GM21737 (cell line): ENCODE measurements at regions not wholly inside any gene's neighbourhood (a gene's known extent, or its start where the extent isn't known, plus 50 kb on each side); places are given as distances from the start of the nearest gene placed in this dataset.
A peak's percentile ranks its signal among the peaks of the same experiment; 100 is the strongest.
"Not testable (repeated sequence)": the region's sequence is repeated elsewhere in the genome, so short reads cannot be mapped to it uniquely, and the experiment has no call there.

Source experiments
- ATAC-seq: cut with Tn5 transposase; IDR thresholded peaks from one replicate; pipeline ENCODE4 v1.9.1; 2021; ENCODE audit warnings: mild to moderate bottlenecking, moderate library complexity; ENCODE audit not compliant: unreplicated experiment

DNA sequence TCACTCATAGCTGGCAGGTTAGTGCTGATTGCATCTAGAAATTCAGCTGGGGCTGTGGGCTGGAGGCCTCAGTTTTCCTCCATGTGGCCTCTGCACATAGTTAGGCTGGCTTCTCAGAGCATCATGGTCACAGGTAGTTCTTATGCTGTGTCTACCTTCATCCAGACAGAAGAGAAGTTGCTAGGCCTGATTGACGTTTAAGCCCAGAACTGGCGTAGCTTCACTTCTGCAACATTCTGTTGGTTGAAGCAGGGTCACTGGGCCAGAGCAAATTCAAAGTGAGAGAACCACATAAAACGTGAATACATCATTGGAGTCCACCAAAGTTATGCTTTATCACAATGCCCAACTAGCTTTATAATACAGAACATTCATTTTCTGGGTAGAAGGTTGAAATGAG lies 116.0 kb downstream of the SPP2 start:
- no peak for ATAC-seq

DNA sequence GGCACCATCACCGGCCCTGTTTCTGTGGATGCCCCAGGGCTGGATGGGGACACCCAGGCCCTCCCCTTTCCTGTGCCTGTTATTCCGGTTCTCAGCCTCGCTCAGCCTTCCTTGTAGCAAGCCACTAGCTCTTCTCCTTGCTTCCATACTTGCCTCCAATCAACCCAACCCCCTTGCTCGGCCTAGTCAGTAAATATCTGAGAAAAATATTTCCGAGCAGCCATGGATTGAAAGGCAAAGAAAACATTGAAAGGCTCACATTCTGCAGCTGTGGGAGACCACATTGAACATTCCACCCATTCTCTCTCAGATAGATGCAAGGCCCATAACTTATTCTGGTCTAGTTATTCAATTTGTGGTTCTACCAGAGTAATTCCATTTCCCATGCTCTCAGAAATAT lies 114.9 kb downstream of the SPP2 start:
- ATAC-seq, result no peak

DNA sequence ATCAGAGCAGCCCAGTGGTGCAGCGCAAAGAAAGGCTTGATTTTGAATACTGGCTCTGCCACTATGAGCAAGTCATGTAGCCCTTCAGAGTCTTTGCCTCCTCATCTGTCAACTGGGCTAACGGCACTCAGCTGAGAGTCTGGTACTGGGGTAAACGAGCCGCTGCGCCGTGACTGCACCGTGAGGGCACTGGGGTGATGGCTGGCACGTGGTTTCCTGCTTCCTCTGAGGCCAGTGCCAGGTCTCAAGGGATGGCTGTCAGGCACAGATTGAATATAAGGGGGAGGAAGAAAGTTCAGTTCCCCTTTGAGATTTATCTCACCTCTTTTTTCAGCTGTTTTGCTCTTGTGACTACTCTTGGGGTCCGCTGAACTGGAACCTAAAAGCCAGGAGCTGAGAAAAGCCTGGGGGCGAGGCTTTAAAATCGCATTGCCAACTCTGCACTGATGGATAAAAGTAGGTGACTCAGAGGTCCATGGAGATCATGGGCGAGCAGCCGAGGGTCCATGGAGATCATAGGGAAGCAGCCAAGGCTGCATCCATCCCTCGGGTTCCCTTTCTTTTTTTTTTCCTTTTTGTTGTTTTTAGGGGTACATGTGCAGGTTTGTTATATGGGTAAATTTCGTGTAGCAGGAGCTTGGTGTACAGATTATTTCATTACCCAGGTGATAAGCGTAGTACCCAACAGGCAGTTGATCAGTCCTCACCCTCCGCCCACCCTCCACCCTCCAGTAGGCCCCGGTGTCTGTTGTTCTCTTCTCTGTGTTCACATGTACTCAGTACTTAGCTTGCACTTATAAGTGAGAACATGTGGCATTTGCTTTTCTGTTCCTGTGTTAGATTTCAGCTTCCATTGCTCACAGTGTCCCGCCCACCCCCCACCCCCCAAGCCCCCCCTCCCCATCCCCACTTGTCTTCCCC lies 114.3 kb downstream of the SPP2 start:
- ATAC-seq, result peak; percentile 59

DNA sequence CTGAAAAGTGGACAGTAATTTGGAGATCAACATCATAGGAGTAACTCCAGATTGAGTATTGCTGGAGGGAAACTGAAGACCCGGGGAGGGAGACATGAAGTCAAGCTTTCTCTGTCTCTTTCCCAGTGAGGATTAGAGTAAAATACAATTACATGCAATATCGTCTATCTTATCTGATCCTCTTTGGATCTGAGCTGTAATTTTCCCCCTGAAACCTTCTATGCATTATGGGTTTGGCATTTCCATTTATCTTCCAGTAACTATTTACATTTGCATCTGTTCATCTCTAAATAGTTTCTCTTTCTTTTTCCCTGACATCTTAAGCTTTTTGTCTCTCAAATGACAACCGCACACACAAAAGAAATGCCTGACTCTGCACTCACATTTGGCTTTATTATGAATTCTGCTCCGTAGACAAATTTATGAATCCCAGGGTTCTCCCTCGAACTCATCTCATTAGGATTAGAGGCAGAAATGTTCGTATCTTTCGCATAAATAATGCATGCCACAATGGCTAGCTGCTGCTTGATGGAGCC lies 113.1 kb downstream of the SPP2 start:
- no peak for ATAC-seq

DNA sequence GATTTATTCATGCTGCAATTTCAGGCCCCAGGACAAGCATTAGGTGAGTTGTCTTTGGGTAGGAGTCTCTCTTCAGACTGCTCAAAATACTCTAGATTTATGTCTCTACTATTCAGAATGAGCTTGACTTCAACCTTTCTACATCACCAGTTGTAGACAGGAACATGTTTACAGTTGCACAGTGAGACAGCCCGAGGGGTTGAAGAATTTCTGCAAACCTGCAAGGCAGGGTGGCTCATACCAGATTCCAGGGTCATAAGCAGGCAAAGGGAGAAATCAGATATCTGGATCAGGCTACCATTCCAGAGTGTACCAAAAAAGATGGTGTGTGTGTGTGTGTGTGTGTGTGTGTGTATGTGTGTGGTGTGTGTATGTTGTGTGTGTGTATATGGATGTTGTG lies 112.4 kb downstream of the SPP2 start:
- no peak for ATAC-seq

DNA sequence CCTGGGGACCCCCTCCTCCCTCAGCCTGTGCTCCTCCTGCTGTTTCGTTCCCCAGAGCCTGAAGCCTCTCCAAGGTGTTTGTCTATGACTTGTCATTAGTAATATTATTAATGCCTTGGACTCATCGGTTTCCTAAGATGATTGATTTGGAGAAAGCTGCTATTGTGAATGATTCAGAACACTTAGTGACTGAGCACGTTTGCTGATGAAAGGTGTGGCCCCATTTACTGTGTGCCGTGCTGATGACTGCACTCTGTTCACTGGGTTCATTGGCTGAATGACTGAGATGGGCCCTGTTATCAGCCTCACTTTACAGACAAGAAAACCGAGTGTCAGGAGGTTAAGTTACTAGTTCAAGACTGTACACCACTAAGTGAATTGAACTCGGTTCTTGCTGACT lies 111.4 kb downstream of the SPP2 start:
- no peak for ATAC-seq

DNA sequence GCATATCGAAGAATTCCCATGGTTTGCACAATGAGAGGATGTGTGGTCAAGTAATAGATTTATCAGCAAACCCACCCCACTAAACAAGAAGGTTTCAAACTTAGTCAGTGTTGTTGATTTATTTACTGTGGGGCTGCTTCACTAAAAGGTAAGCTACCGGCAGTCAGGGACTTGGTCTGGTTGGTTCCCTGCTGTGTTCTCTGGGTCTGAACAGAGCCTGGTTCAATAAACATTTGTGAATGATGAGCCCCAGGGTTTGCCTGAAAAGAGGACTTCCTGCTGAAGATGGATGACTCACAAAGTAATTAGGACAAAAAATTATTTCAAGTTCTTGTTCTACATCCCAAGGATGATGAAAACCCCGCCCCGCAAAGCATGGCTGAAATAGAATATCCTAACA lies 108.3 kb downstream of the SPP2 start:
- ATAC-seq, result no peak

DNA sequence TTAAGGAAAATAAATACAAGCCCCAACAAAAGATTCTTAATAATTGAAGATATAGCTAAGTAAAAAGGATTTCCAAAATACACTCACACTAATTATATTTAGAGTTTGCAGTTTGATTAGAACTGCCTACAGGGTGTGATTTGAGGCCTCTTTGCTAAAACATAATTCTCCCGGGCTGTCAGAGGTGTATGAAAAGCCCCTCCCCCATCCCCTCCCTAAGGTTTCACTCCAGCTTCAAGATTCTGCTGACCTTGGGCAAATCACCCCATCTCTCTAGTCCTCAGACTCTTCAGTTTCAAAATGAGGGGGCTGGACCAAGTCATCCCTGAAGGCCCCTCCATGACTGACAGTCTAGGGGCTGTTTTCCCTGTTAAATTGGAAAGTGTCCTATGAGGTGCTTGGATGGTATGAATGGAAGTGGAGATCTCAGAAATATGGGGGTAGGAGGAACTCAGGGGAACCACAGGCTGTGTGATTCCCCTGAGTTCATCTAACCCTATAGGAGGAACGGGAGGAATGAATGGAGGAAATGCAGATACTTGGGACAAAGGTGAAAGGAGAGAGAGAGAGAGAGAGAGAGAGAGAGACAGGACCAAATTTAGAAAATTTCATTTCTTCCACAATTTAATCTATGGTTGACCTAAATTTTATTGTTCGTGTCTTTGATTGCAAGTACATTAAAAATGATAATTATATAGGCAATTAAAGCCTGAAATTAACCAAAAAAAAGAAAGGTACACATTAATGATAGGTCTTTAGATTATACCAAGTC lies 107.5 kb downstream of the SPP2 start:
- no peak for ATAC-seq

DNA sequence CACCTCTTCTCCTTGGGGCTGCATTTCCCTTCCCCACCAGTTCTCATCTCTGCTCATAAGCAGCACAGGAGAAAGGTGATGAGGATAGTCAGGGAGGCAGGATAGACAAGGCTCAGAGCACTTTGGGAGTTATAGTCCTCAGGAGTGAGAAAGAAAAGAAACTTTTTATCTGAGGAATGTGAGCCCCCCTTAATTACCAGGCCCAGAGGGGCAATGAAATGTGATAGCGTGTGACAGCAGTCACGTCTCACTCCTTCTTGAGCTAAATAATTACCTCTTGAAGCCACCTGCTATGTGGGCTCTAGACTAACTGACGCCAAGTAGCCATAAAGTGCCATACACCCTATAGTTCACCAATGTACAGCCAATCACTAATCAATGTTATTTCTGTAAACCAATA lies 105.8 kb downstream of the SPP2 start:
- no peak for ATAC-seq

DNA sequence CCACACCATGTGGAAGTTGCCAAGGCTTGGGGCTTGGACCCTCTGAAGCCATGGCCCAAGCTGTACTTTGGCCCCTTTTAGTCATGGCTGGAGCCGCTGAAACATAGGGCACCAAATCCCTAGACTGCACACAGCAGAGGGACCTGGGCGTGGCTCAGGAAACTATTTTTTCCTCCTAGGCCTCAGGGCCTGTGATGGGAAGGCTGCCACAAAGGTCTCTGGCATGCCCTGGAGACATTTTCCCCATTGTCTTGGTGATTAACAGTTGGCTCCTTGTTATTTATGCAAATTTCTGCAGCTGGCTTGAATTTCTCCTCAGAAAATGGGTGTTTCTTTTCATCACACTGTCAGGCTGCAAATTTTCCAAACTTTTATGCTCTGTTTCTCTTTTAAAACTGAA lies 102.3 kb downstream of the SPP2 start:
- ATAC-seq, result not testable (repeated sequence)

DNA sequence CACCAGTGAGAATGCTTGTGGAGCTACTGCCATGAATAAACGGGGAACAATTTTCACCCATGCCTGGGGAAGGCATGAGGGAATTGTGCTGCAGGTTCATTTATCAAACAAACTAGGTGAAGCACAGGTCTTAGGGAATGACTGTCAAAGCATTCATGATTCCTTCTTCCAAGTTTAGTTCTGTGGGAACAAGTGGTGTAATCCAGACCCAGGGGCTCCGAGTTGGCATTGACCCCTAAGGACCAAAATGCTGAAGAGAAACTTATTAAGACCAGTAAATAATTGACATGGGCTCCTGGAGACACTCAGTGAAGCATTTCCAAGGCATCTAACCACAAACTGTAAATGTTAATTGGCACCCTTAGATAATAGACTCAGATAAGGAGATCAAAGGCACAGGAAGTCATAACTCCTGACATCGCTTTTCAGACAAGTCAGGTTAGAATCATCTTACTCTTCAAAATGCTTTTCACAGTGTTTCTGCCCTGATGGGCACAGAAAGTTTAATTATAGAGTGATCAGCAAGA lies 96.9 kb downstream of the SPP2 start:
- no peak for ATAC-seq

DNA sequence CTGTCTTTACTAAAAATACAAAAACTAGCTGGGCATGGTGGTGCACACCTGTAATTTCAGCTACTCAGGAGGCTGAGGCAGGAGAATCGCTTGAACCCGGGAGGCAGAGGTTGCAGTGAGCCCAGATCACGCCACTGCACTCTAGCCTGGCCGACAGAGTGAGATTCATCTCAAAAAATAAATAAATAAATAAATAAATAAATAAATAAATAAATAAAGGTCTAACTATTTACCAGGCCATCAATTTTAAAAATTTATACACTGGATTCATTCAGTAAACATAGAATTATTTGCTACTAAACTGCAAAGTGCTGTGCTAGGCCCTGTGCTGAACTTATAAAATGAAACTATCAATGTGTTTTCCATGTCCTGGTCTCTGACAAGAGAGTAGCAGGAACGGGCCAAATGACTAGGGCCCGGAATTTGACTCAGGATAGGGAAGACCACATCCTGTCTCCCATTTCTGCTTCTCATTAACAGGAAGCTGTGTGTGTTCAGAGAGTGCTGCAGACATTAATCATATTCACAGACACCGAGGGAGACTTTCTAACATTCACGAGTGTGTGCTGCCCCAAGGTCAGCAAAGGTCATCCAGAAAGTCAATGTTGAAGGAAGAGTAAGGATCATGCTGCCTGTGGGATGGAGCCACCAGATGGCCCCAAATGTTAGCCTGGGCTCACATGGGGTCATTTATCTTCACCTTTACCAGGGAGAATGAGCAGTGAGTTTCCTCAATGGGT lies 95.8 kb downstream of the SPP2 start:
- ATAC-seq, result no peak

DNA sequence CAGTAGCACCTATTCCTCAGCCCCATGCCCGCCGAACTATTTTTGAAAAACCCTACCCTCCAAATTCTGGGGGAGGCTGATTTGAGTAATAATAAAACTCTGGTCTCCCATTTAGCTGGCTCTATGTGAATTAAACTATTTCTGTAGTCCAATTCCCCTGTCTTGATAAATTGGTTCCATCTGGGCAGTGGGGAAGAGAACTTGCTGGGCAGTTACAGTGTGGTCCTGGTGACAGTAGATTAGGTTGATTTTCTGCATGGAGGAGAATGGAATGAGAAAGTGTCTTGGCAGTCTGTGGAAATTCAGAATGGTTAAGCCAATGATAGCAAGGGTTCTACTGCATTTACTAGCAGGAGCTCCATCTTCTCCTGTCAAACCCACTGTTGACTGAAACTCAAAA lies 95.0 kb downstream of the SPP2 start:
- no peak for ATAC-seq

DNA sequence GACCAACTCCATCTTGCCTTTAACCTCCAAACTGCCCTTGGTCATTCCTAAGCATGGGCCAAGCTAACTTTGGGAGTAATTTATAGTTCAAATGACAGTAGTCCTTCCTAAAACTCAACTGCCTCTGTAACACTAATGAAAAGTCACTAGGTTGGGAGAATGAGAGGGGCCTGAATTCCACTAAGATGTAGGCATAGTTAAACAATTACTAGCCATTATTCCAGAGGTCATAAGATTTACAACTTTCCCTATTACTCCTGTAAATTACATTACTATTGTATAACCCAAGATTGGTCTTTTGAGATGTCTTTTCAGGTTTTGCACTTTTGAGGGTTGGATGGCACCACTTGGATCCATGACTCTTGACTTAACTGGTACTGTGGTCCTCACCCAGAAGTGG lies 94.6 kb downstream of the SPP2 start:
- no peak for ATAC-seq

DNA sequence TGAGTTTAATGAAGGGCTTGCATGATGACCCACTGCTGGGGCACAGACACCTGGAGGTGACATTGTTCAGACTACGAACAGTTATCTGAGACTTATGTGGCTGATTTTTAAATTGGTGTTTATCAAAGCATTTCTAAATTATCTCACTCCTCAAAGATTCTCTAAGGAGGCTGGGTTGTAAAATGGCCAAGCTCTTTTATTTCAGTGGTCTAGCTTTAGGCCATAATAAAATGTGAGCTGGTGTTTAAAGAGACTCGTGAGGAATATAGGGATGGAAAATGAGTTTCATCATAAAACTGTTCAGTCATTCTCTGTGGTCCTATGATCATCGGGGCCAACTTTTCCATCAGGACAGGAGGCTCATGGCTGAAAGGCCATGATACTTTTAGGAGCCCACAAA lies 93.4 kb downstream of the SPP2 start:
- no peak for ATAC-seq

DNA sequence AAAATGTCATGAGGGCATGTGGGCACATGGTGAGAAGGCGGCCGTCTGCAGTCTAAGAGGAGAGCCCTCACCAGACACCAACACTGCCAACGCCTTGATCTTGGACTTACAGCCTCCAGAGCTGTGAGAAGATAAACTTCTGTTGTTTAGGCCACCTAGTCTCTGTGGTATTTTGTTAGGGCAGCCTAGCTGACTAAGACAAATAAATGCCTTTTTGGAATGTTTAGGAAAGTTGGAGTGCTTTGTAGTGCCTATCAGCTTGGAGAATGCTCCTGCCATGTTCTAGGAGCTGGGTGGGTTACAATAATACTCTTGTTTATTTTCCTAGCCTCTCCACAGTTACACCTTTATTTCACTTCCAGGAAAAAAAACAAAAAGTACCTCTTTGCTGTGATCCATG lies 92.0 kb downstream of the SPP2 start:
- no peak for ATAC-seq

DNA sequence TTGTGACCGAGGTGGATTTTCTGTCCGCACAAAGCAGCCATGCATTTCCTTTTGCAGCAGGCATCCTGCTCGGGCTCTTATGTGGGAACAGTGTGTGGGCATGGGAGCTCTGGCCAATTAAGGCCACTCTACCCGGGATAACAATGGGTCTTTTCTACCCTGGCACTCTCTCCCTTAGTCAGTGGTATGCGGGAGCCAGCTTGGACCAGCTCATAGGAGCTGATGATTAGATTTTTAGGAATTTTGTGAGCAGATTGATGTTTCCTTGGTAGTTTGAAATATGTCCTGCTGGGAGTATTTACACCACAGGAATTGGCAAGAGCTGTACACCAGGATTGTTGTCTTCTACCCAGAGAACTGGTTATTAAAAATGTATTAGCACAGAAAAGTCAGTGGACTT lies 89.3 kb downstream of the SPP2 start:
- ATAC-seq, result no peak

DNA sequence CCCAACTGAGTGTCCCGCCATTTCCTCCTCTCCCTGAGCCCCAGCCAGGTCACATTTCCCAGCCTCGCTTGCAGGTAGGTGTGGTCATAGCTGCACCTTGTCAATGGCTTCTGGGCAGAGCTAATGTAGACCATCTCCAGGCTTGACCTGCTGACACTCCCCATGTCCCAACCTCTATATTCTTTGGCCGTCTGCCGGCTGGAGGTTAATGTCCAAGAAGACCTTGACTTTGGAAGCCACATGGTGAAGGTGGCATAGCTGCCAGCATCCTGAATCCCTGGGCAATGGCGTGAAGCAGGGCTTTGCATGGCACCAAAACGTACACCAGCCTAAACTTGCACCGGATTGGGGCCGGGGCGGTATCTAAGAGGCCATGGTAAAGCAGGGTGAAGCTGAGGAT lies 88.3 kb downstream of the SPP2 start:
- ATAC-seq, result no peak

DNA sequence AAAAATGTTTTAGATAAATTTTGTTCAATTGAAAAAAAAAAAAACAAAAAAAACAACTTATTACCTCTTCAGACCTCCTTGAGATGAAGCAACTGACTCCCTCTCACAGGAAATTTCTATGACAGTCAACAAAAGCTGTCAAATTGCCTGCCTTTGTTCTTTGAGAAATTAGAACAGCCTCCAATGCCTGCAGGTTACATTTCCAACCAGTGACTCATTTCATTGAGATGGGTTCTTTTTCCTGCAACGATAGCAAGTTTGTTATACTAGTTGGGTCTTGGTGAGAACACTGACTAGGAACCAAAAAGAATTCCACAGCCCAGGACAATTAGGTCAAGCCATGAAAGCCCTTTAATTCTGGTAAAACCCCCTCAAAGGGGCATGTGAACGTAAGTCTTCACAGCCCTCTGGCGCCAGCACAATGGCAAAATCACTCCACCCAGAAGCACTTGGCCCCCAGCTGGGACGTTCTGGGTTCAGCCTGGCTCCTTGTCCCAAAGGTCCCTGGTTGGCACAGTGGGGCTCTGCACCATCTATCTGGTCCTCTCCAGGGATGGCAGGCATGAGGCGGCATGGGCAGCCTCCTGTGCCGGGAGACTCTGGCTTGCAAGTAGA lies 87.0 kb downstream of the SPP2 start:
- ATAC-seq, result no peak

DNA sequence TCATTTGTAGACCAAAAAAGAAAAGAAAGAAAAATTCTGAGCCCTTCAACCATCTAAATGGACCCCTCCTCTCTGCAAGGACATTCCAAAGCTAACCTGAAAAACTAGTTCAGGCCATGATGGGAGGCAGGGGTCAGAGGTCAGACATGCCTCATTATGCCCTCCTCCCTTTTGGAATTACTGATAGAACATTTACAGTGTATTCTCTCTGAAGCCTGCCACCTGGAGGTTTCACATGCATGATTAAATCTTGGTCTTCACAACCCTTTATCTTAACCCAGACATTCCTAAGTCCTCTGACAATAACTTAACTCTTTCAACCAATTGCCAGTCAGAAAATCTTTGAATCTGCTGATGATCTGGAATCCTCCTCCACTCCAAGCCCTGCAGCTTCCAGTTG lies 86.0 kb downstream of the SPP2 start:
- no peak for ATAC-seq
